ENCODE measurements at regions not wholly inside any gene's neighbourhood (a gene's known extent, or its start where the extent isn't known, plus 50 kb on each side); places are given as distances from the start of the nearest gene placed in this dataset.

DNA sequence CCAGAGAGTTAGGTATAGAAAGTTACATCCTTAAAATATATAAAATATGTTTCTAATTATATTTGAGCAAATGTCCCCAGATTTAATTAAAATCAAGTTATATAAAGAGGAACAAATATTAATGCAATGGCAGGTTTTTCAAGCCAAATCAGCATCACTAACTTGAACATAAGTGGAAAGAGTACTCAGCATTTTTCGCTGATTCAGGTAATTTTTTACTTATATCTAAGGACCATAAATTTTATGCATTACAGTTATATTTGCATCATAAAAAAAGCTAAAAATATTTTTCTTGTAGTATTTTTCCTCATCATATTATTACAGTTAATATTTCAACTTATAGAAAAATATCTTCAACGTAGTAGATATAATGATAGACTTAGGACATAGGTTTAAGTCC, 1047.4 kb downstream of the FAM133A start (continued):
- TF ChIP-seq, protein P1, sequence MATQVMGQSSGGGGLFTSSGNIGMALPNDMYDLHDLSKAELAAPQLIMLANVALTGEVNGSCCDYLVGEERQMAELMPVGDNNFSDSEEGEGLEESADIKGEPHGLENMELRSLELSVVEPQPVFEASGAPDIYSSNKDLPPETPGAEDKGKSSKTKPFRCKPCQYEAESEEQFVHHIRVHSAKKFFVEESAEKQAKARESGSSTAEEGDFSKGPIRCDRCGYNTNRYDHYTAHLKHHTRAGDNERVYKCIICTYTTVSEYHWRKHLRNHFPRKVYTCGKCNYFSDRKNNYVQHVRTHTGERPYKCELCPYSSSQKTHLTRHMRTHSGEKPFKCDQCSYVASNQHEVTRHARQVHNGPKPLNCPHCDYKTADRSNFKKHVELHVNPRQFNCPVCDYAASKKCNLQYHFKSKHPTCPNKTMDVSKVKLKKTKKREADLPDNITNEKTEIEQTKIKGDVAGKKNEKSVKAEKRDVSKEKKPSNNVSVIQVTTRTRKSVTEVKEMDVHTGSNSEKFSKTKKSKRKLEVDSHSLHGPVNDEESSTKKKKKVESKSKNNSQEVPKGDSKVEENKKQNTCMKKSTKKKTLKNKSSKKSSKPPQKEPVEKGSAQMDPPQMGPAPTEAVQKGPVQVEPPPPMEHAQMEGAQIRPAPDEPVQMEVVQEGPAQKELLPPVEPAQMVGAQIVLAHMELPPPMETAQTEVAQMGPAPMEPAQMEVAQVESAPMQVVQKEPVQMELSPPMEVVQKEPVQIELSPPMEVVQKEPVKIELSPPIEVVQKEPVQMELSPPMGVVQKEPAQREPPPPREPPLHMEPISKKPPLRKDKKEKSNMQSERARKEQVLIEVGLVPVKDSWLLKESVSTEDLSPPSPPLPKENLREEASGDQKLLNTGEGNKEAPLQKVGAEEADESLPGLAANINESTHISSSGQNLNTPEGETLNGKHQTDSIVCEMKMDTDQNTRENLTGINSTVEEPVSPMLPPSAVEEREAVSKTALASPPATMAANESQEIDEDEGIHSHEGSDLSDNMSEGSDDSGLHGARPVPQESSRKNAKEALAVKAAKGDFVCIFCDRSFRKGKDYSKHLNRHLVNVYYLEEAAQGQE (IDR thresholded peaks at IDR 0.05; ENCODE audit: unreplicated experiment) = no peak
- no peak for TF ChIP-seq ZNF114 (CRISPR knock-in tag; IDR thresholded peaks at IDR 0.05)
- no peak for TF ChIP-seq CREB1 (CRISPR knock-in tag; IDR thresholded peaks at IDR 0.05; ENCODE audit: low read depth)
- TF ChIP-seq EZH2 (IDR thresholded peaks at IDR 0.05; ENCODE audit: low read depth, unreplicated experiment) = no peak
- TF ChIP-seq EZH2phosphoT487 (IDR thresholded peaks at IDR 0.05; ENCODE audit: unreplicated experiment) = no peak

DNA sequence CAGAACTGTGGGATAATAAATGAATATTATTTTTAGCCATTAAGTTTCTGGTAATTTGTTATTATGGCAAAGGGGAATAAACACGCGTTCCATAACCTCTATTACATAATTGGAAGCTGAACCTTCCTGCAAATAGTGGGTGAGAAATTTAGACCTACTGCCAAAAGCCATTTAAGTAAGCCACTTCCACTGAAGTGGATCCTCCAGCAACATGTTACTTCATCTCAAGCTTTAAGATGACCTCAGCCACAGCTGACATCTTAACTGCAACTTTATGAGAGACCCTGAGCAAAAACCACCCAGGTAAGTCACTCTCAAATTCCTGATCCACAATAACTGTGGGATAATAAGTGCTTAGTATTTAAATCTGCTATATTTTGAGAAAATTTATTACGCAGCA, 1048.6 kb downstream of the FAM133A start:
- Mint-ChIP-seq H3K4me3 (no peak overlapping the region), H3K27ac (no peak overlapping the region), H3K36me3 (ENCODE audit: low read depth) (peaks cover 3% of the 10 kb centered on the region; the same call in 1 of the 3 replicates), H3K4me1 (0 out of 3 replicates have a peak, but pooled peaks cover 2% of the 10 kb centered on the region), H3K9me3 (0 out of 3 replicates have a peak, but pooled peaks cover 3% of the 10 kb centered on the region), H3K27me3 (ENCODE audit: insufficient read depth, low read depth, poor library complexity) (no peaks in the 10 kb centered on the region)
- H3F3A ChIP-seq (replicated peaks; ENCODE audit: low read depth) = no peaks in the 10 kb centered on the region
- no peaks in the 10 kb centered on the region for H3K36me3 ChIP-seq (ENCODE audit: insufficient read depth)
- H3K4me2 ChIP-seq = no peak overlapping the region
- no peaks in the 10 kb centered on the region for H3K27me3 ChIP-seq (ENCODE audit: insufficient read depth)
- DNase-seq (ENCODE audit: low spot score) (no peak), ATAC-seq (no peak)
- TF ChIP-seq, protein P2, sequence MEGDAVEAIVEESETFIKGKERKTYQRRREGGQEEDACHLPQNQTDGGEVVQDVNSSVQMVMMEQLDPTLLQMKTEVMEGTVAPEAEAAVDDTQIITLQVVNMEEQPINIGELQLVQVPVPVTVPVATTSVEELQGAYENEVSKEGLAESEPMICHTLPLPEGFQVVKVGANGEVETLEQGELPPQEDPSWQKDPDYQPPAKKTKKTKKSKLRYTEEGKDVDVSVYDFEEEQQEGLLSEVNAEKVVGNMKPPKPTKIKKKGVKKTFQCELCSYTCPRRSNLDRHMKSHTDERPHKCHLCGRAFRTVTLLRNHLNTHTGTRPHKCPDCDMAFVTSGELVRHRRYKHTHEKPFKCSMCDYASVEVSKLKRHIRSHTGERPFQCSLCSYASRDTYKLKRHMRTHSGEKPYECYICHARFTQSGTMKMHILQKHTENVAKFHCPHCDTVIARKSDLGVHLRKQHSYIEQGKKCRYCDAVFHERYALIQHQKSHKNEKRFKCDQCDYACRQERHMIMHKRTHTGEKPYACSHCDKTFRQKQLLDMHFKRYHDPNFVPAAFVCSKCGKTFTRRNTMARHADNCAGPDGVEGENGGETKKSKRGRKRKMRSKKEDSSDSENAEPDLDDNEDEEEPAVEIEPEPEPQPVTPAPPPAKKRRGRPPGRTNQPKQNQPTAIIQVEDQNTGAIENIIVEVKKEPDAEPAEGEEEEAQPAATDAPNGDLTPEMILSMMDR (conservative IDR thresholded peaks at IDR 0.05; ENCODE audit: low read depth in 2 of 2) = no peak
- no peak for TF ChIP-seq EZH2 (IDR thresholded peaks at IDR 0.05; ENCODE audit: low read depth, unreplicated experiment)
- no peak for TF ChIP-seq ZNF331 (CRISPR knock-in tag; IDR thresholded peaks at IDR 0.05; ENCODE audit: low read depth)
- no peak for TF ChIP-seq EZH2phosphoT487 (IDR thresholded peaks at IDR 0.05; ENCODE audit: unreplicated experiment)
- no peak overlapping the region for H2AFZ ChIP-seq
- no peaks in the 10 kb centered on the region for H3K4me1 ChIP-seq (ENCODE audit: insufficient read depth)
- no peak overlapping the region for H3K4me3 ChIP-seq
- H3K9me2 ChIP-seq (ENCODE audit: insufficient read depth) = no peaks in the 10 kb centered on the region
- peaks cover 17% of the 10 kb centered on the region; the same call in 1 of the 2 replicates for H3K79me2 ChIP-seq (replicated peaks; ENCODE audit: insufficient read depth)
- no peaks in the 10 kb centered on the region for H4K20me1 ChIP-seq (replicated peaks; ENCODE audit: insufficient read depth)
- no peak overlapping the region for H3K27ac ChIP-seq (ENCODE audit: low read depth)

DNA sequence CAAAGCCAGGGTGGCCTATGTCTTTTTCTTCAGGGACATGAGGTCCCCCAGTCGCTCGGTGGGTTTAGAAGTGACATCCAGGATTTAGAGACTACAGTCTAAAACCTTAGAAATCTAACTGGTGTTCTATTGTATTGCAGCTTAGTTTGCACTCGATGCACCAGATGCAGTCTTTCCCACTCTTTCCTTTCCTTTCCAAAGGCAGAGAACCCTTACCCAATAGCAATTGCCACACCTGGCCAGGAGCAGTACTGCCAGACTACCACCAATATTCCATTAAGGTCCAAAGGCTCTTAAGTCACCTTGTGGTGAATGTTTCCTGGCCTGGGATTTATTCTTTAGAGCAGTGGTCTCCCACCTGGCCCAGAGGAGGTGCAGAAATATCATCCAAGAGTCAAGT, 1068.8 kb downstream of the FAM133A start:
- no peaks in the 10 kb centered on the region for H3K27me3 ChIP-seq (ENCODE audit: insufficient read depth)
- H3K27ac ChIP-seq (ENCODE audit: low read depth) = no peak overlapping the region
- H3K36me3 ChIP-seq (ENCODE audit: insufficient read depth) = no peaks in the 10 kb centered on the region
- H4K20me1 ChIP-seq (replicated peaks; ENCODE audit: insufficient read depth) = no peaks in the 10 kb centered on the region
- H2AFZ ChIP-seq = no peak overlapping the region
- Mint-ChIP-seq H3K27me3 (ENCODE audit: insufficient read depth, low read depth, poor library complexity) (no peaks in the 10 kb centered on the region), H3K27ac (no peak overlapping the region), H3K9me3 (peaks cover 9% of the 10 kb centered on the region), H3K4me3 (no peak overlapping the region), H3K36me3 (ENCODE audit: low read depth) (peaks cover 9% of the 10 kb centered on the region; the same call in 2 of the 3 replicates), H3K4me1 (peaks cover 3% of the 10 kb centered on the region; the same call in 1 of the 3 replicates)
- H3K4me1 ChIP-seq (ENCODE audit: insufficient read depth) = no peaks in the 10 kb centered on the region
- DNase-seq (ENCODE audit: low spot score) (no peak), ATAC-seq (no peak)
- H3F3A ChIP-seq (replicated peaks; ENCODE audit: low read depth) = no peaks in the 10 kb centered on the region
- H3K4me2 ChIP-seq = no peak overlapping the region
- H3K9me2 ChIP-seq (ENCODE audit: insufficient read depth) = 0 out of 2 replicates have a peak, but pooled peaks cover 3% of the 10 kb centered on the region
- H3K79me2 ChIP-seq (replicated peaks; ENCODE audit: insufficient read depth) = peaks cover 19% of the 10 kb centered on the region
- no peak overlapping the region for H3K4me3 ChIP-seq
- TF ChIP-seq ZNF331 (CRISPR knock-in tag; IDR thresholded peaks at IDR 0.05; ENCODE audit: low read depth) (no peak), POLR2AphosphoS5 (IDR thresholded peaks at IDR 0.05; ENCODE audit: low read depth) (no peak), JUNB (IDR thresholded peaks at IDR 0.05; ENCODE audit: unreplicated experiment) (no peak)
- TF ChIP-seq, protein P2 (conservative IDR thresholded peaks at IDR 0.05; ENCODE audit: low read depth in 2 of 2) = no peak

All from GM23338 (cell line).